ENCODE measurements at regions not wholly inside any gene's neighbourhood (a gene's known extent, or its start where the extent isn't known, plus 50 kb on each side); places are given as distances from the start of the nearest gene placed in this dataset.
"Not testable (repeated sequence)": the region's sequence is repeated elsewhere in the genome, so short reads cannot be mapped to it uniquely, and the experiment has no call there.

DNA sequence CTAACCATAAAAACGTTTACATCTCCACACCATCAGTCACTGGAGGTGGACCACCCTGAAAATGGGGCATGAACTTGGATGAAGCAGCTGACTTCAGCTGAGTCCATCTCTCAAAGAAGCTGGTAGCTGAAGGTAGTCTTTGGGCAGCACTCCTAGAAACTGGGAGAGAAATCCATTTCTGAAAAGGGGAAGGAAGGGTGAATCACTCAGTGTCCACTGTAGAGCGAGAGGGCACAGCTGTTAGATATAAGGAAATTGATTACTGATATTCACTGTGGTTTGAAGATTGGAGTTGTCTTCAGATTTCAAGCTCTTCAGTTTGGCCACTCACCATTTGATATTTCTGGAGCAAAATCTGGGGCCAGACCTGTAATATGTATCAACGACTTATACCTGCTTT, 499.0 kb upstream of the UBE2E2 start:
- Histone ChIP-seq H3K4me1 (ENCODE audit: insufficient read depth, low read length, poor library complexity, severe bottlenecking) (no peaks in the 10 kb centered on the region), H3K36me3 (ENCODE audit: insufficient read depth, low read length, poor library complexity, severe bottlenecking) (no peaks in the 10 kb centered on the region), H3K27ac (ENCODE audit: low read depth, low read length, poor library complexity, severe bottlenecking) (no peak overlapping the region), H3K9me3 (ENCODE audit: low read depth, low read length, poor library complexity, severe bottlenecking) (no peaks in the 10 kb centered on the region), H3K4me3 (ENCODE audit: low read depth, low read length, poor library complexity, severe bottlenecking) (no peak overlapping the region), H3K27me3 (replicated peaks; ENCODE audit: insufficient read depth, low read depth, low read length, poor library complexity) (no peaks in the 10 kb centered on the region)
- intact Hi-C loops (cut with micrococcal nuclease; ENCODE audit: unreplicated experiment) = no loop called here
- CTCF ChIA-PET = interaction anchor here (0.5 kb wide), 1 partner anchor 256 kb away, joined by 4 read pairs; no protein-coding TSS in a partner anchor
- BruUV-seq (replicated peaks) = no TSS peak
- TF ChIP-seq EZH2 (IDR thresholded peaks at IDR 0.05; ENCODE audit: borderline replicate concordance, low read depth, low read length, poor library complexity, severe bottlenecking) = no peak
- TF ChIP-seq CTCF (conservative IDR thresholded peaks at IDR 0.05; ENCODE audit: low read depth, low read length) = no peak
- no peak for DNase-seq (ENCODE audit: low spot score)
- POLR2A ChIA-PET (ENCODE audit: low non-redundant PET) = no interaction called here

DNA sequence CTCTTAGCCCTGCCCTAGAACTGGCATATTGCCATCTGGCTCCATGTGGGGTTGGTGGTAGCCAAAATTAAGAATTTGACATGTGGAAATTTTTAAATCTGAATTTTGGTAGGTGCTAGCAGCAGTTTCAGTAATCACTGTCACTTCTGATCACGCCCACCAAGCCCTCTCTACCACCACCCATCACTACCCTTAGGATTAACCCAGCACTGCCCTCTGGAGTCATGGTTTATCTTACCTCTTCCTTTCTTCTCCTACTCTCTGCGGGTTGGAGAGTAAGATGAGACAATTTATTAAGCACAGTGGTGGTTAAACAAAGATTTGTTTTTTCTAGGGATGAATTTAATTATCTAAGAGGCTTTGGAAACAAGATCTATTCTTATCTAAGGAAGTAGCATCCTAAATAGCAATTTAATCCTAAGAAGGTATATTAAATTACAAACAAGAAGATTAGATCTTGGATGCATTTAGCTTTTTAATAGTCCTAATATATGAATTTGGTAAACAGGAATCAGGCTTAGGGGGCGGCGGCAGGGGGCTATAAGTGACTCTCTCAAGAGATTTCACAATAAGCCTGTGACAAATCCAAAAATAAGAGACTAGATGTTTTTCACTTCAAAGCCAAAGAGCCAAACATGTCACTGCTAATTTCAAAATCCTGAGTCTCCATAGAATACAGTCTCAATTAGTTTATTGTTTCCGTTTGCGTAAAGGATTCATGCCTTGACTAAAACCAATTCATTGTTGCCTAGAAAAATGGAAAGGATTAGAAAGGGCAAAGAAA, 498.4 kb upstream of the UBE2E2 start:
- Histone ChIP-seq H3K36me3 (ENCODE audit: insufficient read depth, low read length, poor library complexity, severe bottlenecking) (no peaks in the 10 kb centered on the region), H3K4me1 (ENCODE audit: insufficient read depth, low read length, poor library complexity, severe bottlenecking) (no peaks in the 10 kb centered on the region), H3K4me3 (ENCODE audit: low read depth, low read length, poor library complexity, severe bottlenecking) (no peak overlapping the region), H3K27me3 (replicated peaks; ENCODE audit: insufficient read depth, low read depth, low read length, poor library complexity) (no peaks in the 10 kb centered on the region), H3K9me3 (ENCODE audit: low read depth, low read length, poor library complexity, severe bottlenecking) (no peaks in the 10 kb centered on the region), H3K27ac (ENCODE audit: low read depth, low read length, poor library complexity, severe bottlenecking) (no peak overlapping the region)
- DNase-seq (ENCODE audit: low spot score) = no peak
- no TSS peak for BruUV-seq (replicated peaks)
- CTCF ChIA-PET = interaction anchor here (0.5 kb wide), 1 partner anchor 255 kb away, joined by 4 read pairs; no protein-coding TSS in a partner anchor
- intact Hi-C loops (cut with micrococcal nuclease; ENCODE audit: unreplicated experiment) = no loop called here
- POLR2A ChIA-PET (ENCODE audit: low non-redundant PET) = no interaction called here
- TF ChIP-seq CTCF (conservative IDR thresholded peaks at IDR 0.05; ENCODE audit: low read depth, low read length) = no peak

GRCh38 chr3:22706922-22707321, 496.2 kb upstream of the UBE2E2 start:
- H3K4me1 ChIP-seq (ENCODE audit: insufficient read depth, low read length, poor library complexity, severe bottlenecking); H3K9me3 ChIP-seq (ENCODE audit: low read depth, low read length, poor library complexity, severe bottlenecking); intact Hi-C loops (cut with micrococcal nuclease; ENCODE audit: unreplicated experiment); H3K4me3 ChIP-seq (ENCODE audit: low read depth, low read length, poor library complexity, severe bottlenecking); H3K27me3 ChIP-seq (replicated peaks; ENCODE audit: insufficient read depth, low read depth, low read length, poor library complexity); H3K36me3 ChIP-seq (ENCODE audit: insufficient read depth, low read length, poor library complexity, severe bottlenecking); POLR2A ChIA-PET (ENCODE audit: low non-redundant PET); BruUV-seq (replicated peaks); DNase-seq (ENCODE audit: low spot score); CTCF ChIA-PET; H3K27ac ChIP-seq (ENCODE audit: low read depth, low read length, poor library complexity, severe bottlenecking): not testable (repeated sequence)

DNA sequence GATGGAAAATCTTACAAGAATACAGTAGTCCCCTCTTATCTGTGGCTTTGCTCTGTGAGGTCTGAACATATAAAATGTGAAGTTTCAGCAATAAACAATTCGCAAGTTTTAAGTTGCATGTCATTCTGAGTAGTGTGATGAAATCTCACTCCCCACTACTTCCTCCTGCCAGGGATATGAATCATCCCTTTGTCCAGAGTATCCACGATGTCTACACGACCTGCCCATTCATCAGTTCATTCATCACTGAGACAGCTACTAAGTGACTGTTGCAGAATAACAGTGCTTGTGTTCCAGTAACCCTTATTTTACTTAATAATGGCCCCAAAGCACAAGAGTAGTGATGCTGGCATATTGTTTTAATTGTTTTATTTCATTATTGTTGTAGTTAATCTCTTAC, 489.2 kb upstream of the UBE2E2 start:
- Histone ChIP-seq H3K27ac (ENCODE audit: low read depth, low read length, poor library complexity, severe bottlenecking) (no peak overlapping the region), H3K27me3 (replicated peaks; ENCODE audit: insufficient read depth, low read depth, low read length, poor library complexity) (no peaks in the 10 kb centered on the region), H3K36me3 (ENCODE audit: insufficient read depth, low read length, poor library complexity, severe bottlenecking) (no peaks in the 10 kb centered on the region), H3K4me1 (ENCODE audit: insufficient read depth, low read length, poor library complexity, severe bottlenecking) (no peaks in the 10 kb centered on the region), H3K9me3 (ENCODE audit: low read depth, low read length, poor library complexity, severe bottlenecking) (peaks cover 16% of the 10 kb centered on the region), H3K4me3 (ENCODE audit: low read depth, low read length, poor library complexity, severe bottlenecking) (no peak overlapping the region)
- TF ChIP-seq EZH2 (IDR thresholded peaks at IDR 0.05; ENCODE audit: borderline replicate concordance, low read depth, low read length, poor library complexity, severe bottlenecking) (no peak), CTCF (conservative IDR thresholded peaks at IDR 0.05; ENCODE audit: low read depth, low read length) (no peak)
- CTCF ChIA-PET = no interaction called here
- POLR2A ChIA-PET (ENCODE audit: low non-redundant PET) = no interaction called here
- no peak for DNase-seq (ENCODE audit: low spot score)
- intact Hi-C loops (cut with micrococcal nuclease; ENCODE audit: unreplicated experiment) = no loop called here
- BruUV-seq (replicated peaks) = no TSS peak
